Frontal cortex (tissue), 3 donors: ENCODE measurements at regions not wholly inside any gene's neighbourhood (a gene's known extent, or its start where the extent isn't known, plus 50 kb on each side); places are given as distances from the start of the nearest gene placed in this dataset.
"Not testable (repeated sequence)": the region's sequence is repeated elsewhere in the genome, so short reads cannot be mapped to it uniquely, and the experiment has no call there.

Source experiments
- DNase-seq, 2 donors: peaks; one replicate each; pipeline ENCODE4 v3.0.0; 2012; ENCODE audit warnings: low spot score in 2 of 2
- FAIRE-seq: peaks from 2 replicates; lab custom pipeline; 2012; peaks lifted over from hg19 to GRCh38; lab: Jason Lieb, UNC
- donor health status: control.
- donor health status: control.
- donor health status: control.

GRCh38 chr6:82419132-82419581 lies 55.5 kb downstream of the TPBG start:
- DNase-seq = no peak
- FAIRE-seq = no peak

- FAIRE-seq = no peak
- DNase-seq = no peak
Measured at GRCh38 chr6:82419859-82420258, 56.2 kb downstream of the TPBG start.

GRCh38 chr6:82430611-82431010 lies 67.0 kb downstream of the TPBG start:
- FAIRE-seq = no peak

GRCh38 chr6:82436740-82437139 lies 73.1 kb downstream of the TPBG start:
- DNase-seq (no peak), FAIRE-seq (no peak)

More at GRCh38 chr6:82430611-82431010, 67.0 kb downstream of the TPBG start:
- DNase-seq = no peak

GRCh38 chr6:82437701-82438100 lies 74.1 kb downstream of the TPBG start:
- FAIRE-seq = no peak
- peak in 1 of 2 donors; percentile 1 for DNase-seq

- DNase-seq = no peak
- FAIRE-seq = no peak
Measured at GRCh38 chr6:82441047-82441855, 77.6 kb downstream of the TPBG start.

GRCh38 chr6:82442061-82442719 lies 78.6 kb downstream of the TPBG start:
- FAIRE-seq = no peak
- DNase-seq = no peak

- FAIRE-seq (no peak), DNase-seq (no peak)
Measured at GRCh38 chr6:82458147-82458546, 94.5 kb downstream of the TPBG start.

GRCh38 chr6:82458705-82459104 lies 95.1 kb downstream of the TPBG start:
- no peak for DNase-seq
- FAIRE-seq = no peak

- DNase-seq (no peak), FAIRE-seq (no peak)
Measured at GRCh38 chr6:82461536-82461935, 97.9 kb downstream of the TPBG start.

- FAIRE-seq (no peak), DNase-seq (no peak)
Measured at GRCh38 chr6:82467338-82467737, 103.7 kb downstream of the TPBG start.

GRCh38 chr6:82470123-82470522 lies 106.5 kb downstream of the TPBG start:
- FAIRE-seq = not testable (repeated sequence)

GRCh38 chr6:82475106-82475505 lies 111.5 kb downstream of the TPBG start:
- not testable (repeated sequence) for FAIRE-seq, DNase-seq

More at GRCh38 chr6:82470123-82470522, 106.5 kb downstream of the TPBG start:
- not testable (repeated sequence) for DNase-seq

GRCh38 chr6:82484001-82484400 lies 120.4 kb downstream of the TPBG start:
- FAIRE-seq (no peak), DNase-seq (no peak)

GRCh38 chr6:82484737-82485626 lies 121.4 kb downstream of the TPBG start:
- DNase-seq (no peak), FAIRE-seq (no peak)

- DNase-seq (no peak), FAIRE-seq (no peak)
Measured at GRCh38 chr6:82487895-82488294, 124.3 kb downstream of the TPBG start.

- DNase-seq (no peak), FAIRE-seq (peak; percentile 87)
Measured at GRCh38 chr6:82488403-82488802, 124.8 kb downstream of the TPBG start.

- FAIRE-seq = no peak
- DNase-seq = no peak
Measured at GRCh38 chr6:82492134-82492533, 128.5 kb downstream of the TPBG start.

- DNase-seq = no peak
Measured at GRCh38 chr6:82493467-82493866, 129.8 kb downstream of the TPBG start.

GRCh38 chr6:82494367-82494766 lies 130.8 kb downstream of the TPBG start:
- DNase-seq (no peak), FAIRE-seq (no peak)

More at GRCh38 chr6:82493467-82493866, 129.8 kb downstream of the TPBG start:
- FAIRE-seq = no peak
